ENCODE measurements at regions not wholly inside any gene's neighbourhood (a gene's known extent, or its start where the extent isn't known, plus 50 kb on each side); places are given as distances from the start of the nearest gene placed in this dataset.

DNA sequence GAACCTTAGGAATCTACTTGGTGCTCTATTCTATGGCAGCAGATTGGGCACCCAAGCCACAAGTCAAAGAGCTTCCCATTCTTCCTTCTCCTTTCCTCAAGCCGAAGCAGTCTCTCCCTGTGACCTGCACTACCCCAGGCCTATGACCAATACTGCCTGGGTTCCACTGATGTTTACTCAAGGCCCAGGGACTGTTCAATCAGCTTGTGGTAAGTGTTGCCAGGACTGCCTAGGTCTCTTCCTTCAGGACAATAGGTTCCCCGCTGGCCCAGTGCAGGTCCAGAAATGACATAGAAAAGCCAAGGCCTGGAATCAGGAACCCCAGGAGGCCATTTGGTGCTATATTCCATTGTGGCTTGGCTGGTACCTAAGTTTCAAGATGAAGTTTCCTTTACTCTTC, 397.9 kb downstream of the ZIC4 start:
- DNase-seq (ENCODE audit: low read depth, low spot score) (no peak), ATAC-seq (no peak)
- CTCF ChIA-PET: no interaction called here
- no peaks in the 10 kb centered on the region for H4K20me1 ChIP-seq (ENCODE audit: insufficient read depth)
- H3K4me3 ChIP-seq (replicated peaks in 1 of 2; ENCODE audit: low read depth in 1 of 2, low read length in 2 of 2): no peak overlapping the region
- RAD21 ChIA-PET (ENCODE audit: low non-redundant PET in 1 of 2, low total read pairs in 2 of 2, uncharacterized antibody in 2 of 2, unreplicated experiment in 2 of 2): no interaction called here
- BruUV-seq (replicated peaks): no TSS peak
- no peaks in the 10 kb centered on the region for H3K9me3 ChIP-seq (ENCODE audit: control insufficient read depth in 1 of 2, insufficient read depth in 1 of 2, low read depth in 1 of 2, low read length in 2 of 2)
- no peaks in the 10 kb centered on the region for H3K27me3 ChIP-seq (ENCODE audit: insufficient read depth, low read length)
- H3K4me2 ChIP-seq (ENCODE audit: low read length): no peak overlapping the region
- no peaks in the 10 kb centered on the region for H3K4me1 ChIP-seq (ENCODE audit: control insufficient read depth in 1 of 2, insufficient read depth in 2 of 2, low read length in 2 of 2)
- no peaks in the 10 kb centered on the region for H3K9me2 ChIP-seq (ENCODE audit: insufficient read depth)
- no peaks in the 10 kb centered on the region for H3K36me3 ChIP-seq (ENCODE audit: control insufficient read depth in 1 of 2, insufficient read depth in 2 of 2, low read length in 2 of 2)
- H3K9ac ChIP-seq (ENCODE audit: low read length): no peak overlapping the region
- no peak overlapping the region for H3K27ac ChIP-seq (ENCODE audit: low read depth, low read length)
- no peak overlapping the region for H2AFZ ChIP-seq (ENCODE audit: low read depth, low read length, poor library complexity, severe bottlenecking)
- intact Hi-C loops (cut with micrococcal nuclease): no loop called here
- POLR2A ChIA-PET: no interaction called here
- no peaks in the 10 kb centered on the region for H3K79me2 ChIP-seq (ENCODE audit: insufficient read depth, low read length)
- TF ChIP-seq ZNF274 (IDR thresholded peaks at IDR 0.05; ENCODE audit: low read depth, low read length): no peak
- TF ChIP-seq, protein P1, sequence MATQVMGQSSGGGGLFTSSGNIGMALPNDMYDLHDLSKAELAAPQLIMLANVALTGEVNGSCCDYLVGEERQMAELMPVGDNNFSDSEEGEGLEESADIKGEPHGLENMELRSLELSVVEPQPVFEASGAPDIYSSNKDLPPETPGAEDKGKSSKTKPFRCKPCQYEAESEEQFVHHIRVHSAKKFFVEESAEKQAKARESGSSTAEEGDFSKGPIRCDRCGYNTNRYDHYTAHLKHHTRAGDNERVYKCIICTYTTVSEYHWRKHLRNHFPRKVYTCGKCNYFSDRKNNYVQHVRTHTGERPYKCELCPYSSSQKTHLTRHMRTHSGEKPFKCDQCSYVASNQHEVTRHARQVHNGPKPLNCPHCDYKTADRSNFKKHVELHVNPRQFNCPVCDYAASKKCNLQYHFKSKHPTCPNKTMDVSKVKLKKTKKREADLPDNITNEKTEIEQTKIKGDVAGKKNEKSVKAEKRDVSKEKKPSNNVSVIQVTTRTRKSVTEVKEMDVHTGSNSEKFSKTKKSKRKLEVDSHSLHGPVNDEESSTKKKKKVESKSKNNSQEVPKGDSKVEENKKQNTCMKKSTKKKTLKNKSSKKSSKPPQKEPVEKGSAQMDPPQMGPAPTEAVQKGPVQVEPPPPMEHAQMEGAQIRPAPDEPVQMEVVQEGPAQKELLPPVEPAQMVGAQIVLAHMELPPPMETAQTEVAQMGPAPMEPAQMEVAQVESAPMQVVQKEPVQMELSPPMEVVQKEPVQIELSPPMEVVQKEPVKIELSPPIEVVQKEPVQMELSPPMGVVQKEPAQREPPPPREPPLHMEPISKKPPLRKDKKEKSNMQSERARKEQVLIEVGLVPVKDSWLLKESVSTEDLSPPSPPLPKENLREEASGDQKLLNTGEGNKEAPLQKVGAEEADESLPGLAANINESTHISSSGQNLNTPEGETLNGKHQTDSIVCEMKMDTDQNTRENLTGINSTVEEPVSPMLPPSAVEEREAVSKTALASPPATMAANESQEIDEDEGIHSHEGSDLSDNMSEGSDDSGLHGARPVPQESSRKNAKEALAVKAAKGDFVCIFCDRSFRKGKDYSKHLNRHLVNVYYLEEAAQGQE (IDR thresholded peaks at IDR 0.05; ENCODE audit: low read depth): no peak
- no peak for TF ChIP-seq ZBTB33 (IDR thresholded peaks at IDR 0.05; ENCODE audit: extremely low read depth, insufficient replicate concordance, low read length)
- no peak for TF ChIP-seq EZH2 (IDR thresholded peaks at IDR 0.05)
- TF ChIP-seq JUND (IDR thresholded peaks at IDR 0.05): no peak
- no peak for TF ChIP-seq POLR2AphosphoS5 (IDR thresholded peaks at IDR 0.05; ENCODE audit: low read depth, low read length)
- TF ChIP-seq POLR2A (IDR thresholded peaks at IDR 0.05; ENCODE audit: borderline replicate concordance, extremely low read depth, insufficient read depth, insufficient read length): no peak
- no peak for TF ChIP-seq MAX (IDR thresholded peaks at IDR 0.05)
